Choroid plexus epithelial cell (primary cell): ENCODE measurements at regions not wholly inside any gene's neighbourhood (a gene's known extent, or its start where the extent isn't known, plus 50 kb on each side); places are given as distances from the start of the nearest gene placed in this dataset.

Experiments
- DNase-seq: peaks from one replicate; pipeline ENCODE4 v3.0.0-alpha.2; 2010; ENCODE audit warnings: low read depth
- H3K4me3 ChIP-seq: 2 replicates; pipeline ENCODE4 v1.5.1; 2011; ENCODE audit warnings: low read depth, mild to moderate bottlenecking, control low read depth, low read length, moderate library complexity
- TF ChIP-seq, protein P1 (sequence below): conservative IDR thresholded peaks from 2 replicates; pipeline ENCODE4 v1.5.1; 2011; ENCODE audit warnings: low read depth, mild to moderate bottlenecking, control low read depth, inconsistent platforms, low read length, moderate library complexity

DNA sequence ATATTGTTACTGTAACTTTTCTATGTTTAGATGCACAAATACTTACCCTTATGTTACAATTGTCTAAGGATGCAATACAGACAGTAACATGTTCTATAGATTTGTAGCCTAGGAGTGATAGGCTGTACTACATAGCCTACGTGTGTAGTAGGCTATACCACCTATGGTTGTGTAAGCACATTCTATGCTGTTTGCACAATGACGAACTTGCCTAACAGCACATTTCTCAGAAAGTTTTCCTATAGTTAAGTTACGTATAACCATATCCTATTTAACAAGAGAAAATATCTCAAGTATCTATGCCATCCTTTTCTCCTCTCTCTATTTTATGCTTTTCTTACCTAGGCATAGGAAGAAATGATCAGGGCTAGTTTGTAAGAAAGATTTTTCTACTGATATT is 710.8 kb upstream of the HTR2C start:
- TF ChIP-seq, protein P1, sequence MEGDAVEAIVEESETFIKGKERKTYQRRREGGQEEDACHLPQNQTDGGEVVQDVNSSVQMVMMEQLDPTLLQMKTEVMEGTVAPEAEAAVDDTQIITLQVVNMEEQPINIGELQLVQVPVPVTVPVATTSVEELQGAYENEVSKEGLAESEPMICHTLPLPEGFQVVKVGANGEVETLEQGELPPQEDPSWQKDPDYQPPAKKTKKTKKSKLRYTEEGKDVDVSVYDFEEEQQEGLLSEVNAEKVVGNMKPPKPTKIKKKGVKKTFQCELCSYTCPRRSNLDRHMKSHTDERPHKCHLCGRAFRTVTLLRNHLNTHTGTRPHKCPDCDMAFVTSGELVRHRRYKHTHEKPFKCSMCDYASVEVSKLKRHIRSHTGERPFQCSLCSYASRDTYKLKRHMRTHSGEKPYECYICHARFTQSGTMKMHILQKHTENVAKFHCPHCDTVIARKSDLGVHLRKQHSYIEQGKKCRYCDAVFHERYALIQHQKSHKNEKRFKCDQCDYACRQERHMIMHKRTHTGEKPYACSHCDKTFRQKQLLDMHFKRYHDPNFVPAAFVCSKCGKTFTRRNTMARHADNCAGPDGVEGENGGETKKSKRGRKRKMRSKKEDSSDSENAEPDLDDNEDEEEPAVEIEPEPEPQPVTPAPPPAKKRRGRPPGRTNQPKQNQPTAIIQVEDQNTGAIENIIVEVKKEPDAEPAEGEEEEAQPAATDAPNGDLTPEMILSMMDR: no peak
- DNase-seq: no peak
- no peak overlapping the region for H3K4me3 ChIP-seq

DNA sequence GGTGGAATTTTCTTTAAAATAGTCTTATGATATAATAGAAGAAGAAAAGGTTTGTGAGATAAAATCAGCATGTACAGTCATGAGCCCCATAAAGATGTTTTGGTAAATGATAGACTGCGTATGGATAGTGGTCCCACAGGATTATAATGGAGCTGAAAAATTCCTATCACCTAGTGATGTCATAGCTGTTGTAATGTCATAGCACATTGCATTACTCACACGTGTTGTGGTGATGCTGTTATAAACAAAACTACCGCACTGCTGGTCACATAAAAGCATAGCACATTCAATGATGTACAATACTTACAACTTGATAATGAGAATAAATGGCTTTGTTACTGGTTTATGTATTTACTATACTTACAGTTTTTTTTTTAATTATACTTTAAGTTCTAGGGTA is 715.2 kb upstream of the HTR2C start:
- no peak for DNase-seq
- TF ChIP-seq, protein P1: no peak
- no peak overlapping the region for H3K4me3 ChIP-seq

- H3K4me3 ChIP-seq: no peak overlapping the region
- no peak for DNase-seq
- TF ChIP-seq, protein P1: no peak
These were observed 715.7 kb upstream of the HTR2C start for GRCh38 chrX:113868177-113868576.

- no peak overlapping the region for H3K4me3 ChIP-seq
- TF ChIP-seq, protein P1: no peak
These were observed 734.5 kb upstream of the HTR2C start for GRCh38 chrX:113849408-113849807.

DNA sequence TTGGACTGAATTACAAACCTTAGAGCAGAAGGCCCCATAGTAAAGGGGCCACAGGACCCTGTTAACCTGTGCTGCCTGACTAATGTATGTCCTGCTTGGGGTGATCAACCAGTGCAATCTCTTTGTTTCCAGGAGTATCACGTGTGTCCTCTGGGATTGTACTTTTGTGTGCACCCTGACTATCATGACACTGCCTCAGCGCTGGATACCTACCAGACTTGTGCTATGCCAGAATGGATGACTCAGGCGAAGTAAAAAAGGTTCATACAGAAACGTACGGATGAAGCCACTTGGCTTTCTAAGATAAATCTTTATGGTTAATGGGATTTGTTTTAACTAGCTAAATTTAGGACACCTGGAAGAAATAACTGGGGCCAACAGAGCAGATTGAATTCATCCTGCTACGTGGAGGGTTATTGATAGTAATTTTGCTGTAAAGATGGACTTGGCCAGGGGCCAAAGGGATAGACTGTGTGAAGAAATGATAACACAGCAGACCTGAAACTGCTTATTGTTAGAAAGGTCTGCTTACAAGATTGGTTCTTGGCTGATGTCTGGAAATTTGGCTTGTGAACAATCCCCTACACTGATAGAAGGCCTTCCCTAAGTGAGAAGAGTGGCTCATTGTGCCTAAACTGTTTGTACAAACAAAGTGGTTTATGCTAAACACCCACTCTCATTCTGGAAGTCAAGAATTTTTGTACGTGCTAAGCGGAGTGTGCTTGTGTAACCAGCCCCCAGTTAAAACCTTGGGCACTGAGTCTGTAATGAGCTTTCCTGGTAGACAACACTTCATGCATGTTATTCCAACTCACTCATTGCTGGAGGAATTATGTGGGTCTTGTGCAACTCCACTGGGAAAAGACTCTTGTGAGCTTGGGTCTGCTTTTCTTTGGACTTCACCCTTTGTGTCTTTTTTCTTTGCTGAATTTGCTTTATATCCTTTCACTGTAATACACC is 750.5 kb upstream of the HTR2C start:
- no peak for DNase-seq
- TF ChIP-seq, protein P1: no peak
- no peak overlapping the region for H3K4me3 ChIP-seq

More at GRCh38 chrX:113849408-113849807, 734.5 kb upstream of the HTR2C start:
- DNase-seq: no peak

- H3K4me3 ChIP-seq: no peak overlapping the region
- DNase-seq: no peak
- TF ChIP-seq, protein P1: no peak
These were observed 755.4 kb upstream of the HTR2C start for GRCh38 chrX:113828470-113828869.

DNA sequence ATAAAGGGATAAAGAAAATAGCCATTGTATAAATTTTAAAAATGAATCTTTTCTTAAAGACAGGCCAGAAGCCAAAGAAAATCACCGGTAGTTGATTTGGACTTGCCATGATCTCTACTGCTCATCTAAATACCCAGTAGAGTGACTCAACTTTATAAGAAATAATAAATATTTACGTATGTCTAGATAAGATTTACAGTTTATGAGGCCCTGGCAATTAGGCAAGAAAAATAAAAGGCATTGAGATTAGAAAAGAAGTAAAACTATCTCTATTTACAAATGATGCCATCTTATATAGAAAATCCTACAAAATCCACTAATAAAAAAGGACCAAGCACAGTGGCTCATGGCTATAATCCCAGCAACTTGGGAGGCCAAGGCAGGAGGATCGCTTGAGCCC is 765.5 kb upstream of the HTR2C start:
- TF ChIP-seq, protein P1: no peak
- no peak overlapping the region for H3K4me3 ChIP-seq
- DNase-seq: no peak
